Astrocyte of the cerebellum (primary cell): ENCODE measurements at regions not wholly inside any gene's neighbourhood (a gene's known extent, or its start where the extent isn't known, plus 50 kb on each side); places are given as distances from the start of the nearest gene placed in this dataset.

Source experiments
- DNase-seq: peaks from one replicate; pipeline ENCODE4 v3.0.0-alpha.2; 2011; ENCODE audit warnings: low read depth
- H3K4me3 ChIP-seq: 2 replicates; pipeline ENCODE4 v1.5.1; 2011; ENCODE audit warnings: mild to moderate bottlenecking, low read depth, low read length, moderate library complexity
- CTCF ChIP-seq: IDR thresholded peaks from 2 replicates; pipeline ENCODE4 v1.5.1; 2012; ENCODE audit warnings: low read length, low read depth, moderate library complexity, mild to moderate bottlenecking; ENCODE audit errors: missing control alignments
- in situ Hi-C: cut with HindIII; loops from 2 replicates; pipeline ENCODE4 v1.10.0; 2017; ENCODE audit warnings: low sequenced_read_pairs

GRCh38 chr10:124315591-124316270 lies 103.0 kb downstream of the OAT start:
- in situ Hi-C loops: no loop called here
- no peak overlapping the region for H3K4me3 ChIP-seq
- no peak for TF ChIP-seq CTCF
- DNase-seq: no peak

- in situ Hi-C loops: no loop called here
- DNase-seq: no peak
- H3K4me3 ChIP-seq: no peak overlapping the region
- no peak for TF ChIP-seq CTCF
Observed at GRCh38 chr10:124313374-124313773, 105.3 kb downstream of the OAT start.

- in situ Hi-C loops: no loop called here
- TF ChIP-seq CTCF: no peak
- DNase-seq: no peak
- H3K4me3 ChIP-seq: no peak overlapping the region
Observed at GRCh38 chr10:124308811-124309210, 109.9 kb downstream of the OAT start.

GRCh38 chr10:124308056-124308645 lies 110.6 kb downstream of the OAT start:
- no peak for TF ChIP-seq CTCF
- no peak overlapping the region for H3K4me3 ChIP-seq
- in situ Hi-C loops: no loop called here
- no peak for DNase-seq

- TF ChIP-seq CTCF: no peak
- H3K4me3 ChIP-seq: no peak overlapping the region
- DNase-seq: no peak
- in situ Hi-C loops: no loop called here
Observed at GRCh38 chr10:124307591-124307990, 111.1 kb downstream of the OAT start.

- in situ Hi-C loops: no loop called here
- H3K4me3 ChIP-seq: no peak overlapping the region
- DNase-seq: no peak
- no peak for TF ChIP-seq CTCF
Observed at GRCh38 chr10:124306922-124307371, 111.8 kb downstream of the OAT start.
